HG03025 (cell line): ENCODE measurements at regions not wholly inside any gene's neighbourhood (a gene's known extent, or its start where the extent isn't known, plus 50 kb on each side); places are given as distances from the start of the nearest gene placed in this dataset.
"Not testable (repeated sequence)": the region's sequence is repeated elsewhere in the genome, so short reads cannot be mapped to it uniquely, and the experiment has no call there.

Experiments used
- ATAC-seq: cut with Tn5 transposase; IDR thresholded peaks from one replicate; pipeline ENCODE4 v1.9.1; 2021; ENCODE audit warnings: mild to moderate bottlenecking, moderate library complexity; ENCODE audit not compliant: unreplicated experiment, low FRiP score

- no peak for ATAC-seq
Measured at GRCh38 chr13:106107061-106107460, 428.4 kb downstream of the EFNB2 start.

DNA sequence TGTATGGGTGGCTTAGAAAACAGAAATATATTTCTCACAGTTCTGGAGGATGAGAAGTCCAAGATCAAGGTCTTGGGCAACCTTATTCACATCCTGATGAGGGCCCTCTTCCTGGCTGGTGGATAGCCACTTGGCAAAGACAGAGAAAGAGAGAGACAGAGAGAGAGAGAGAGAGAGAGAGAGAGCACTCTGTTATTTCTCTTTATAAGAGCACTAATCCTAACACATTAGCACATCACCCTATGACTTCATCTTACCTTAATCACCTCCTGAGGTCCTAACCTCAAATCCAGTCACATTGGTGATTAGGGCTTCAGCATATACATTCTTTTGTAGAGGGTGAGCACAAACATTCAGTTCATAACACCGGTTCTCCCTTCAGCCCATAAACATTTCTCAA, 430.3 kb downstream of the EFNB2 start:
- ATAC-seq = no peak

DNA sequence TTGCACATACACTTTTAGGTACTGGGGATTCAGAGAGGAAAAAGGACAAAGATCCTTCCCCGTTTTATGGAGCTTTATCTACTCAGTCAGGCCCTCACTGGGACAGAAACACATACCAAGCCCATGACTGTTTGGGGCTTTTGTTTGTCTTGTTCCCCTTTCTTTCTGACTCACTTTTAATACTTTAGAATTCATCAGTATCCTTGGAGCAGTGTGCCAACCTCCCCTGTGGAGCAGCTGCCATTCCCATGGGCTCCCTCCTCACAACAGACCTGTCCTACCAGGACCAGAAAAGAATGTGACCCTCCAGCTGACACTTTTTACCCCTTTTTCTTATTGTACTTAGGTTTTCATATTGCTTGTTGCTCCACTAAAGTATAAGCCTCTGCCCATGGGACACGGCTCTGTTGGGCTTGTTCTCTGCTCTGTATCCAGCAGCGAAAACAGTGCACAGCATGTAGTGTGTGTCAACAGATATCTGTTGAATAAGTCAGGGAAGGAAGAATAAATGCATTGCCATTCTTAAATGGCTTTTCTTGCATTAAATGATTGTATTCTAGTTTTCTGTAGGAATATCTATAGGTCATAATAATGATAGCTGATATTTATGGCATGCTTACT, 431.1 kb downstream of the EFNB2 start:
- ATAC-seq = no peak

DNA sequence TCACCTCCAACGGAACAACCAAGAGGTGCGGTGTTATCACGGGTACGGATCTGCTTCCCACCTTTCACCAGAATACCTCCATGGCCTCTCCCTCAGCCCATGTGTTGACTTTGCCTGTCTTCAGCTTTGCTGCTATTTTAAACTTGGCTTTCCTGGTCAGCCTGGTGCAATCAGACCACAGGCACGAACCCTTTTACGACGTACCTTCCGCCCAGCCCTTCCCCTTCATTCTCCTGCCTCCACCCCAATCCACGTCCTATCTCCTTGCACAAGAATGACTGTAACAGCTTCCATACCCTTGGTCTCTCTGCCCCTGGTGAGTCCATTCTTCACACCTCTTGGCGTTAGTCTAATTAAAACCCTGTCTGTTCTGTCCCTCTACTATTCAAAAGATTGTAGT, 431.7 kb downstream of the EFNB2 start:
- no peak for ATAC-seq

- no peak for ATAC-seq
Measured at GRCh38 chr13:106102786-106103185, 432.7 kb downstream of the EFNB2 start.

DNA sequence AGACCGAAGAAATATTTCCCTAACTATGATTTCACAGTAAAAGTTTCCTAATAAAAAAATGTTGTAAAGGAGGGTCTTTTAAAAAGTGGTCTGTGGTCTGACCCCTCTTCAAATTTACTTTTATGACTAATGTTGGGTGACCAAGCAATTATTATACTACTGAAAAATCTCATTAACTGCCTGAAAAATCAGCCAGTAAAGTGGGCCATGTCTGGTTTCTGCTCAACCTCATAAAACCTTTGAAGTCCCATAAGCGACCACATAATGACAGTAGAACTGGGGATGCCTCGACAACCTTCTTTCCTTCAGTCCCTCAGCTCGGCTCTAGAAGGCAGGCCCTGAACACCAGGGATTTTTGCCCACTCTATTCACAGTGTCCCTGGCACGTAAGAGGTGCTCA, 434.3 kb downstream of the EFNB2 start:
- ATAC-seq = no peak

- no peak for ATAC-seq
Measured at GRCh38 chr13:106100171-106100919, 435.1 kb downstream of the EFNB2 start.

DNA sequence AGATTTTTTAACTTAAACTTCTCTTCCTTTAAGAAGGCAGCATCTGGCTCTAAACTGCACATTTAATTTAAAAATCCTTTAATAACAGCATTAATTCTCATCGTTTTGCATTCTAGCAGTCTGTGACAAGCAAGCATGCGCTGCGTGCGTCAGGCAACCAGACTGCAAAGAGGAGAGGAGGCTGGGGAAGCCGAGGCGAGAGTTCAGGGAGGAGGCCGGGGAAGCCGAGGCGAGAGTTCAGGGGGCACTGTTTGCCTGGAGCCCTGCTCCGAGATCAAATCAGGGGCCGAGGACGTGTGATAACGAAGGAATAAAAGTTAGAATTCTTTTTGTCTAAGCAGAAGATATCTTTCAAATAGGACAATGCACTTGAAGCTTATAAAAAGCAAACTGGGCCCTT, 435.7 kb downstream of the EFNB2 start:
- no peak for ATAC-seq

- no peak for ATAC-seq
Measured at GRCh38 chr13:106098778-106099177, 436.7 kb downstream of the EFNB2 start.

GRCh38 chr13:106096661-106097092, 438.8 kb downstream of the EFNB2 start:
- ATAC-seq = no peak

DNA sequence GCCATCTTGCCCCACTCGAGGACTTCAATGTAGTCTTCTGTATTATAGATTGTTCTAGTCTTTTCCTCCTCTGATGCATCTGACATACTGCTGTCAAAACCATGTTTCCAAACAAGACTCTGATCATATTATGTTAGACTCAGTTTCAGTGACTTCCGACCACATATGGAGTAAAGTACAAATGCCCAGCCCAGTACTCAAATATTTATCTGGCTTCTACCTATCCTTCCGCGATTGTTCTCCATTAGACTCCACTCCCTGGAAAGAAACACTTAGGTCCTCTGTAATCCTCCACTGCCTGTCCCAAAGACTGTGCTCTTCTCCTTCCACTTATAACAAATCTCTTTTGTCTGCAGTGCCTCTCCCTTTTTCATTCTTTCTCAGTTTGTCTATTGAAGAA, 439.5 kb downstream of the EFNB2 start:
- ATAC-seq = no peak

DNA sequence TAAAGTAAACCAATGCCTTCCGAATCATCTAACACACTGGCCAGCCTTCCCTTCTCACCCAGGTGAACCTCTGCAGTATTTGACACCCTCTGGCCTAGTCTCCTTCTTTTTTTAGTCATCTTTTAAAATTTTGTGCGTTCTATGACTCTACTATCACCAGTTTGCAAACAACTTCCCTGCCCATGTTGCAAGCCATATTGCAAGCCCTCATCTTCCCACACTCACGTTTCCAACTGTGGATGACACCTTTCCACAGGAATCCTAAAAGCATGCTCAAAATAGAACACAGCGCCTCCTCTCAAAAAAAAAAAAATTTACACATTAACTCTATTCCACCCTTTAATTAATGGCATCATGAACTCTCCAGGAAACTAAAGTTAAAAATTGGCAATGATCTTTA, 440.1 kb downstream of the EFNB2 start:
- no peak for ATAC-seq

- ATAC-seq = no peak
Measured at GRCh38 chr13:106090001-106090400, 445.5 kb downstream of the EFNB2 start.

DNA sequence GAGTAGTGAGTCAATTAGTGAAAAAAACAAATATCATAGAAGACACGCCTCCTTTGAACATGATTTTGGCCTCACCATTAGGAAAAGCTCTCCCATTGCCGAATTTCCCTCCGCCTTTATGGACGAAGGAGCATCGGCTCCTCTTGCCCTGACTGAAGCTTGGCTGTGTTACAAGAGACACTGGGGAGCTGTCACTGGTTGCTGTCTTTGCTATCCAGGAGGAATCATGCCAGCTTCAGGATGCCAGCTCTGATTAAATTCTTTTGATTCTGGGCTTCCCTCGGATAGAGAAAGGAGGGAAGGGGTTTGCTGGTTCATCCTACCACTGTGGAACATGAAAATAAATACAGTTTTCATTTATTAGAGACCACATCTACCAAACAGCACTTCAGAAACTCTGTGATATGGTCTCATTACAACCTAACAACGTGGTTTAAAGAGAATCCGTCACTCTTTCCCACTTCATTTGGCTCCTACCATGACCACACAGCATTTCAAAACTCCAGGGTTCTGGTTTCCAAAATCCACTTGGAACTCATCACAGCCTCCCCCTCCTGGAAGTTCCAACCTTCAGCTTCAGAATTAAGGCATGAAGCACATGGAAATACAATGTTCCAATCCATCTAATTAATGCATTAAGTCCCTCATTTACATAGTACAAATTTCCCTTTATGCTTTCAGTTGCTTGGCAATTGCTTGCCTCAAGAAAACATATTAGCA, 446.0 kb downstream of the EFNB2 start:
- ATAC-seq = no peak

DNA sequence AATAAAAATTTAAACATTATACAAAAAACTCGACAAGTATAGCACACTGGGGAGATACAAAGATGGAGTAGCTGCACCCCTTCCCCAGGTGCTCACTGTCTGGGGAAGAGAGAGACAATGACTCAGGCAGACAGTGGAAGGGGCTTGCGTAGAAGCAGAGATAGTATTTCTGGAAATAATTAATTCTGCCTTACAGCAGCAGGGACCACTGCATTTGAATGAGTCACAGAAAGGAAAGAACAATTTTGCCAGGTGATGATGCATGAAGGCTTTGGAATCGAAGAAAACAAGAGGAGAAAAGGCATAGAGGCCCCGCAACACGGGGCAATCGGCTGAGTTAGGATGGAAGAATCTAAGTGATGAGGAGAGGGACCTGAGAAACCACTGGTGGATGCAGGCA, 447.4 kb downstream of the EFNB2 start:
- ATAC-seq = no peak

- ATAC-seq = no peak
Measured at GRCh38 chr13:106087201-106087600, 448.3 kb downstream of the EFNB2 start.

GRCh38 chr13:106083620-106084350, 451.7 kb downstream of the EFNB2 start:
- peak; percentile 59 for ATAC-seq

GRCh38 chr13:106081221-106081620, 454.2 kb downstream of the EFNB2 start:
- ATAC-seq = not testable (repeated sequence)

GRCh38 chr13:106078191-106078590, 457.3 kb downstream of the EFNB2 start:
- ATAC-seq = no peak

DNA sequence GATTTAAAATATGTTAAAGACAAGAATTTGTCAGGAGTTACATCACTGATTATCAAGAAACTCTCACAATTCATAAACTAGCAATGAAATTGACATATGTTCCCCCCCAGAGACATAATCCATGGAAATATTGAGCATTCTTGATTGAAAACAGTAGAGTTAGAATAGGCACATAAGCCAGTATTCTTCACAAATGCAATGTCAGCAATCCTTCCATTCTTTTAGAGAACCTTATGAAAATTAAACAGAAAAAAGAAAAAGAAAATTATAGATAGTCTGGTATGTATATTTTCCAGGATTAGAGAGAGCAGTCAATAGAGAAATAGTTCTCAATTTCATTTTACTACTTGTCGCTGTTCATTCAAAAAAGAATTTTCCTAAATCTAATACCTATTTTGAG, 458.4 kb downstream of the EFNB2 start:
- ATAC-seq = no peak

GRCh38 chr13:106072014-106072413, 463.4 kb downstream of the EFNB2 start:
- no peak for ATAC-seq
